HepG2 (cell line): ENCODE measurements at regions not wholly inside any gene's neighbourhood (a gene's known extent, or its start where the extent isn't known, plus 50 kb on each side); places are given as distances from the start of the nearest gene placed in this dataset.

Source experiments
- ATAC-seq: fragments of 200-7000 bp; cut with Tn5 transposase; 3 replicates; pipeline ENCODE4 v1.9.1; 2020; ENCODE audit warnings: mild to moderate bottlenecking, moderate library complexity
- BruUV-seq: library from RNA; stranded (reverse); fragments of 400-500 nt; replicated peaks from 2 replicates; lab custom pipeline; 2021; lab: Mats Ljungman, UMichigan
- CTCF ChIA-PET: fragments of 300-600 bp; formaldehyde crosslinking; extraction: SDS; loops from one replicate; lab custom pipeline; 2021; ENCODE audit warnings: low total read pairs, inconsistent platforms, low intra/inter-chr PET ratio; lab: Yijun Ruan, JAX
- POLR2A ChIA-PET: fragments of 350-600 bp; sonication (Branson Sonifier 250); formaldehyde crosslinking; loops from one replicate; lab custom pipeline; 2020; ENCODE audit warnings: antibody characterized with exemption, inconsistent platforms; lab: Yijun Ruan, JAX
- DNase-seq: peaks from one replicate; pipeline ENCODE4 v3.0.0-alpha.2; 2015; ENCODE audit warnings: low spot score
- FAIRE-seq: peaks from 3 replicates; lab custom pipeline; 2011; peaks lifted over from hg19 to GRCh38; lab: Jason Lieb, UNC
- H2AFZ ChIP-seq: one replicate; pipeline ENCODE4 v1.6.1; 2011; ENCODE audit warnings: low read length, inconsistent platforms
- H3K27ac ChIP-seq: fragments of 300-600 bp; 3 replicates; pipeline ENCODE4 v1.8.0; 2011; ENCODE audit warnings: mixed run types, mild to moderate bottlenecking, mixed read lengths, low read length, inconsistent platforms; ENCODE audit not compliant: insufficient read depth; ENCODE audit errors: extremely low read length
- H3K27me3 ChIP-seq, 2 experiments: fragments of 200-600 bp in 1 of 2; 2 replicates in 1 of 2; 3 replicates in 1 of 2; pipeline versions ENCODE4 v1.6.0 to v1.8.0; 2011; ENCODE audit warnings: low read length in 2 of 2, mild to moderate bottlenecking in 2 of 2, moderate library complexity in 2 of 2, inconsistent platforms in 1 of 2; ENCODE audit not compliant: insufficient read depth in 2 of 2, control insufficient read depth in 1 of 2
- H3K36me3 ChIP-seq, 2 experiments: fragments of 200-600 bp in 1 of 2; replicated peaks in 1 of 2; 2 replicates in 1 of 2; 3 replicates in 1 of 2; pipeline versions ENCODE4 v1.5.1 to v1.8.0; 2011; ENCODE audit warnings: low read length in 2 of 2, inconsistent platforms in 1 of 2; ENCODE audit not compliant: insufficient read depth in 2 of 2, control insufficient read depth in 1 of 2
- H3K4me1 ChIP-seq: 2 replicates; pipeline ENCODE4 v1.5.1; 2012; ENCODE audit warnings: low read length, inconsistent platforms; ENCODE audit not compliant: insufficient read depth
- H3K4me2 ChIP-seq: 2 replicates; pipeline ENCODE4 v1.6.0; 2011; ENCODE audit warnings: low read depth, low read length, inconsistent platforms
- H3K4me3 ChIP-seq, 3 experiments: fragments of 200-600 bp in 1 of 3; sonication (generic), shearing (Covaris generic) in 1 of 3; replicated peaks in 1 of 3; 2 replicates each; pipeline ENCODE4 v1.5.1; 2011 to 2016; ENCODE audit warnings: low read length in 3 of 3, inconsistent platforms in 2 of 3, low read depth in 2 of 3, mild to moderate bottlenecking in 2 of 3, control low read depth in 1 of 3, mixed read lengths in 1 of 3; ENCODE audit not compliant: insufficient read depth in 1 of 3
- H3K79me2 ChIP-seq: one replicate; pipeline ENCODE4 v1.6.1; 2011; ENCODE audit warnings: low read length, inconsistent platforms; ENCODE audit not compliant: insufficient read depth
- H3K9ac ChIP-seq: 2 replicates; pipeline ENCODE4 v1.6.0; 2011; ENCODE audit warnings: mild to moderate bottlenecking, low read depth, low read length, inconsistent platforms; ENCODE audit not compliant: insufficient read depth
- H3K9me3 ChIP-seq: 2 replicates; pipeline ENCODE4 v1.5.1; 2012; ENCODE audit warnings: mild to moderate bottlenecking, low read length
- H4K20me1 ChIP-seq: 2 replicates; pipeline ENCODE4 v1.6.0; 2011; ENCODE audit warnings: inconsistent platforms, mild to moderate bottlenecking, low read length, moderate library complexity; ENCODE audit not compliant: insufficient read depth
- RBAK ChIP-seq: sonication (generic); formaldehyde crosslinking; IDR thresholded peaks from 2 replicates; pipeline ENCODE4 v1.5.1; 2020; ENCODE audit warnings: mild to moderate bottlenecking, missing genetic modification reagents
- TGIF2 ChIP-seq: IDR thresholded peaks from 2 replicates; pipeline ENCODE4 v1.6.1; 2016; ENCODE audit warnings: control low read depth, missing compliant biosample characterization
- ZMYM3 ChIP-seq: sonication (generic); formaldehyde crosslinking; IDR thresholded peaks from 2 replicates; pipeline ENCODE4 v1.5.1; 2020; ENCODE audit warnings: mild to moderate bottlenecking, missing genetic modification reagents
- ZNF12 ChIP-seq: sonication (generic); formaldehyde crosslinking; IDR thresholded peaks from 2 replicates; pipeline ENCODE4 v1.5.0; 2020; ENCODE audit warnings: missing genetic modification reagents
- ZNF687 ChIP-seq: sonication (generic); formaldehyde crosslinking; IDR thresholded peaks from 2 replicates; pipeline ENCODE4 v1.5.1; 2020; ENCODE audit warnings: mild to moderate bottlenecking, missing genetic modification reagents, moderate library complexity
- WGBS: methylation state at CpG from one replicate; pipeline ENCODE4 v1.1.6; 2017; ENCODE audit warnings: low lambda C conversion rate; 5-methylcytosine and 5-hydroxymethylcytosine counted together
- in situ Hi-C: cut with HindIII; loops from 2 replicates; pipeline ENCODE4 v1.10.0; 2017; ENCODE audit warnings: low pct_unique_long_range_greater_than_20kb; ENCODE audit not compliant: extremely low pct_ligation_motif_present
- intact Hi-C: fragments of 100-400 bp; cut with micrococcal nuclease; formaldehyde crosslinking; loops from one replicate; pipeline ENCODE4 v1.10.0; 2022; ENCODE audit not compliant: unreplicated experiment

- Histone ChIP-seq H3K4me3 (no peak overlapping the region), H3K79me2 (no peaks in the 10 kb centered on the region), H4K20me1 (no peaks in the 10 kb centered on the region), H3K9me3 (peaks cover 3% of the 10 kb centered on the region; the same call in 1 of the 2 replicates), H3K27ac (no peak overlapping the region), H3K9ac (no peak overlapping the region), H3K4me2 (no peak overlapping the region), H3K4me1 (peaks cover 53% of the 10 kb centered on the region), H3K36me3 (no peaks in the 10 kb centered on the region), H3K27me3 (peaks cover 4 to 32% of the 10 kb centered on the region in 2 experiments), H2AFZ (no peak overlapping the region)
- intact Hi-C loops: loop anchor here (10.0 kb wide), 1 partner anchor 50 kb away; no protein-coding TSS in a partner anchor
- TF ChIP-seq ZNF687 (no peak), RBAK (CRISPR knock-in tag) (peak; percentile 99), ZMYM3 (CRISPR knock-in tag) (peak; percentile 40; the same call in 1 of the 2 replicates), TGIF2 (CRISPR knock-in tag) (no peak), ZNF12 (peak; percentile 61; the same call in 1 of the 2 replicates)
- no peak for ATAC-seq
- 60% methylated on average over 2 of the region's 4 CpGs for WGBS
- FAIRE-seq: no peak
- in situ Hi-C loops: no loop called here
- CTCF ChIA-PET: no interaction called here
- BruUV-seq: no TSS peak
- DNase-seq: no peak
- POLR2A ChIA-PET: no interaction called here
Measured at GRCh38 chr12:132424811-132425210, 65.1 kb upstream of the FBRSL1 start.
